ENCODE measurements at regions not wholly inside any gene's neighbourhood (a gene's known extent, or its start where the extent isn't known, plus 50 kb on each side); places are given as distances from the start of the nearest gene placed in this dataset.
"Not testable (repeated sequence)": the region's sequence is repeated elsewhere in the genome, so short reads cannot be mapped to it uniquely, and the experiment has no call there.

GRCh38 chrX:150051096-150051495 is 112.8 kb upstream of the EOLA2 start:
- no peak for DNase-seq (ENCODE audit: low spot score)

- no peak for DNase-seq (ENCODE audit: low spot score)
Observed at GRCh38 chrX:150052226-150052625, 113.9 kb upstream of the EOLA2 start.

GRCh38 chrX:150058728-150059127 is 120.4 kb upstream of the EOLA2 start:
- DNase-seq (ENCODE audit: low spot score), result no peak

- DNase-seq (ENCODE audit: low spot score), result no peak
Observed at GRCh38 chrX:150060406-150060805, 122.1 kb upstream of the EOLA2 start.

- no peak for DNase-seq (ENCODE audit: low spot score)
Observed at GRCh38 chrX:150062292-150063137, 124.2 kb upstream of the EOLA2 start.

GRCh38 chrX:150063138-150063518 is 124.8 kb upstream of the EOLA2 start:
- no peak for DNase-seq (ENCODE audit: low spot score)

- DNase-seq (ENCODE audit: low spot score), result no peak
Observed at GRCh38 chrX:150063674-150064073, 125.4 kb upstream of the EOLA2 start.

GRCh38 chrX:150074175-150074574 is 135.9 kb upstream of the EOLA2 start:
- DNase-seq (ENCODE audit: low spot score), result no peak

- DNase-seq (ENCODE audit: low spot score), result no peak
Observed at GRCh38 chrX:150080497-150080896, 142.2 kb upstream of the EOLA2 start.

- DNase-seq (ENCODE audit: low spot score), result no peak
Observed at GRCh38 chrX:150081076-150081475, 142.8 kb upstream of the EOLA2 start.

GRCh38 chrX:150084496-150085229 is 146.4 kb upstream of the EOLA2 start:
- DNase-seq (ENCODE audit: low spot score), result no peak

GRCh38 chrX:150085881-150086280 is 147.6 kb upstream of the EOLA2 start:
- DNase-seq (ENCODE audit: low spot score), result no peak

GRCh38 chrX:150086371-150086770 is 148.1 kb upstream of the EOLA2 start:
- no peak for DNase-seq (ENCODE audit: low spot score)

GRCh38 chrX:150087612-150088011 is 149.3 kb upstream of the EOLA2 start:
- DNase-seq (ENCODE audit: low spot score), result no peak

GRCh38 chrX:150088042-150088441 is 149.8 kb upstream of the EOLA2 start:
- no peak for DNase-seq (ENCODE audit: low spot score)

GRCh38 chrX:150088766-150089518 is 150.7 kb upstream of the EOLA2 start:
- no peak for DNase-seq (ENCODE audit: low spot score)

- not testable (repeated sequence) for DNase-seq (ENCODE audit: low spot score)
Observed at GRCh38 chrX:150091300-150091699, 153.0 kb upstream of the EOLA2 start.

- DNase-seq (ENCODE audit: low spot score), result no peak
Observed at GRCh38 chrX:150092549-150092948, 154.3 kb upstream of the EOLA2 start.

- DNase-seq (ENCODE audit: low spot score), result no peak
Observed at GRCh38 chrX:150094375-150094774, 156.1 kb upstream of the EOLA2 start.

GRCh38 chrX:150094996-150095395 is 156.7 kb upstream of the EOLA2 start:
- DNase-seq (ENCODE audit: low spot score), result no peak

GRCh38 chrX:150099316-150099715 is 161.0 kb upstream of the EOLA2 start:
- DNase-seq (ENCODE audit: low spot score), result no peak

- no peak for DNase-seq (ENCODE audit: low spot score)
Observed at GRCh38 chrX:150100261-150100660, 162.0 kb upstream of the EOLA2 start.
